Coronary artery (tissue), 2 donors: ENCODE measurements at regions not wholly inside any gene's neighbourhood (a gene's known extent, or its start where the extent isn't known, plus 50 kb on each side); places are given as distances from the start of the nearest gene placed in this dataset.
A peak's percentile ranks its signal among the peaks of the same experiment; 100 is the strongest.

Experiments used
- DNase-seq: peaks from one replicate; pipeline ENCODE4 v3.0.0-alpha.2; 2017; ENCODE audit warnings: low spot score
- H3K27ac ChIP-seq, 2 donors: fragments of 200-600 bp; sonication (generic); one replicate each; pipeline ENCODE4 v1.5.1; 2016 to 2019
- H3K4me3 ChIP-seq: fragments of 200-600 bp; sonication (generic); 2 replicates; pipeline ENCODE4 v1.5.1; 2016; ENCODE audit warnings: mild to moderate bottlenecking, moderate library complexity
- TF ChIP-seq, protein P1 (sequence below): fragments of 200-600 bp; sonication (generic); IDR thresholded peaks from one replicate; pipeline ENCODE4 v1.5.1; 2019; ENCODE audit warnings: antibody characterized with exemption

DNA sequence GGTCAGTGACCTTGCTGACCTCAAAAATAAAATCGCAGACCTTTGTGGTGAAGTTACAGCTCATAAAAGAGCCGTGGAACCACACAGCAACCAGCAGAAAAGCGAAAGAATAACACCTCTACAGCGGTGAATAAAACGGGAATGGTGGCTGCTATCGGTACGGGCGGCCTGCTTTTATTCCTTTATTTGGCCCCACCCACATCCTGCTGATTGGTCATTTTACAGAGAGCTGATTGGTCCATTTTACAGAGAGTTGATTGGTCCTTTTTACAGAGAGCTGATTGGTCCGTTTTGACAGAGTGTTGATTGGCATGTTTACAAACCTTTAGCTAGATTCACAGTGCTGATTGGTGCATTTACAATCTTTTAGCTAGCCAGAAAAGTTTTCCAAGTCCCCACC is 80.7 kb upstream of the ATP10A start:
- Histone ChIP-seq H3K27ac (no peak overlapping the region), H3K4me3 (no peak overlapping the region)
- DNase-seq = no peak
- TF ChIP-seq, protein P1, sequence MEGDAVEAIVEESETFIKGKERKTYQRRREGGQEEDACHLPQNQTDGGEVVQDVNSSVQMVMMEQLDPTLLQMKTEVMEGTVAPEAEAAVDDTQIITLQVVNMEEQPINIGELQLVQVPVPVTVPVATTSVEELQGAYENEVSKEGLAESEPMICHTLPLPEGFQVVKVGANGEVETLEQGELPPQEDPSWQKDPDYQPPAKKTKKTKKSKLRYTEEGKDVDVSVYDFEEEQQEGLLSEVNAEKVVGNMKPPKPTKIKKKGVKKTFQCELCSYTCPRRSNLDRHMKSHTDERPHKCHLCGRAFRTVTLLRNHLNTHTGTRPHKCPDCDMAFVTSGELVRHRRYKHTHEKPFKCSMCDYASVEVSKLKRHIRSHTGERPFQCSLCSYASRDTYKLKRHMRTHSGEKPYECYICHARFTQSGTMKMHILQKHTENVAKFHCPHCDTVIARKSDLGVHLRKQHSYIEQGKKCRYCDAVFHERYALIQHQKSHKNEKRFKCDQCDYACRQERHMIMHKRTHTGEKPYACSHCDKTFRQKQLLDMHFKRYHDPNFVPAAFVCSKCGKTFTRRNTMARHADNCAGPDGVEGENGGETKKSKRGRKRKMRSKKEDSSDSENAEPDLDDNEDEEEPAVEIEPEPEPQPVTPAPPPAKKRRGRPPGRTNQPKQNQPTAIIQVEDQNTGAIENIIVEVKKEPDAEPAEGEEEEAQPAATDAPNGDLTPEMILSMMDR = no peak

DNA sequence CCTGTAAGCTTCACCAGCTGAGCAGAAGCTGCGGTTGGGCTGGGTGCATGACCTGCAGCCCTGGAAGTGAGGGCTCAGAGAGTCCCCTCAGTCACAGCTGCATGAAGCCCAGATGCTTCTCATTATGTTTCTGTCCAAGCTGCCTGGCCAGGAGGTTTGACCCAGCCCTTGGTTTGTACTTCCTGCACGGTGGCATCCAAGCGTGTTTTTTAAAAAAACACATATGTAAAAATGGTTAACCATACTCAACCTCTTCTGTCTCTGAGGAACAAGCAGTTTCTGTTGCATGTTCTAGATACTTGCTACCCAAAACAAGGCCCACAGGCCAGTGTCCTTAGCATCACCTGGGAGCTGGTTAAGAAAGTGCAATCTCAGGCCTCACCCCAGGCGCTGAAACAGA is 76.0 kb upstream of the ATP10A start:
- H3K27ac ChIP-seq = no peak overlapping the region
- no peak for DNase-seq
- TF ChIP-seq, protein P1 = no peak
- H3K4me3 ChIP-seq = no peak overlapping the region

DNA sequence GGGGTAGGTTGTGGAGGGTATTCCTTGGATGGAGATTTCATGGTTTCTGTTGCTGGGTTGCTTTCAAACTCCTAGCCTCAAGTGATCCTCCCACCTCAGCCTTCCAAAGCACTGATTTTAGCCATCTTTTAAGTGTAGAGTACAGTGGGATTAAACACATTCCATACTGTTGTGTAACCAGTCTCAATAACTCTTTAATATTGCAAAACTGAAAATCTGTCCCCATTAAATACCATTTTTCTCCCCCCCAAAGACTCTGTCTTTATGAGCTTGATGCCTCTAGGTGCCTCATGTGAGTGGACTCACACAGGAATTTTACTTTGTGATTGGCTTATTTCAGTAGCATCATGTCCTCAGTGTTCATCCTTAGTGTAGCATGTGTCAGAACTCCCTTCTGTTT is 74.7 kb upstream of the ATP10A start:
- Histone ChIP-seq H3K4me3 (no peak overlapping the region), H3K27ac (no peak overlapping the region)
- TF ChIP-seq, protein P1 = no peak
- DNase-seq = no peak

DNA sequence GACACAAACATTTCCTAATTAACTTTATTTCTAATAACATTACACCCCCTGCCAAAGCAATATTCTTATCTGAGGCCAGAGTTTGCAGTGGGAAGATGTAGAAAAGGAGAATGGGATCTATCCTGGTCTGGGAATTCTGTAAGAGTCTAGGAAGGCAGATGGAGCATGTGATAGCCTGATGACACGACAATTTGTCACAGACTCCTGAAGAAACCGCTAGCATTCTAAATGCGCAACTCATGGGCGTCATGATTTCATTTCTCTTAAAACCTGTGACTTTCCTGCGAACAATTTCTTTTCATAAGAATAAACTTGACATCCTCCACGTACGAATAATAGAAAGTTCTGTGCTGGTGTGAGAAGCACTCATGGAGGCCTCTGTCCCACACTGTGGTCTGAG is 72.9 kb upstream of the ATP10A start:
- H3K4me3 ChIP-seq = no peak overlapping the region
- H3K27ac ChIP-seq = no peak overlapping the region
- TF ChIP-seq, protein P1 = no peak
- no peak for DNase-seq

DNA sequence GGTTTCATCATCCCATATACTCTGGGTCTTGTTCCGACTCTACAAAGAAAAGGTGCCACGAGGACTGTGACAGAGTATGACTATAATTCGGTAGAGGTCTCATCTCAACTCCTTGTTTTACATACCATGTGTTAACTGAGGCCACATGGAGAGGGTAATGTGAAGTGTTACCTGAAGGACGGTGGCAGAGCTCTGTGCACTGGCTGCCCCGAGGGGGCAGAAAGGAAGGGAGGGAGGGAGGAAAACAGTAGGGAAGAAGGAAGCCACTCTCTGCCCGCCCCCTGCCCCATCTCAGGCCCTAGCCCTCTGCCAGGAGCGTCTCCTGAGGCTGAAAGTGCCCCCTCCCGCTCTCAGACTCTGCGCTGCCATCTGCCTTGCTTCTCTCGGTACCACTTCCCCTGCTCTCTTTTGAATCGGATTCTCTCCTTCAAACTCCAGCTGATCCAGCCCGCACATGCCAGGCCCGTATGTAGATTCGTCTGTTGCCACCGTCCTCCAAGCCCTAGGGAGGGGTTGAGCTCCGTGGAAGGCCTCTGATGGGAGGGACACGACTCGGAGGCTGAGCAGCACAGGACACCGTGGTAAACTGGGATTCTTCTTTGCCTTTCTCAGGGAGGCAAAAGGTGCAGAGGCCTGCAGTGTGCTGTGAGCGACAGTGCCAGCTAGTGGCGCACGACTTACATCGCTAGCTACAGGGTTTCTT is 70.5 kb upstream of the ATP10A start:
- Histone ChIP-seq H3K4me3 (peak overlapping the region; percentile 65), H3K27ac (peak overlapping the region in 1 of 2 donors; percentile 17)
- TF ChIP-seq, protein P1 = peak; percentile 69
- peak; percentile 76 for DNase-seq

DNA sequence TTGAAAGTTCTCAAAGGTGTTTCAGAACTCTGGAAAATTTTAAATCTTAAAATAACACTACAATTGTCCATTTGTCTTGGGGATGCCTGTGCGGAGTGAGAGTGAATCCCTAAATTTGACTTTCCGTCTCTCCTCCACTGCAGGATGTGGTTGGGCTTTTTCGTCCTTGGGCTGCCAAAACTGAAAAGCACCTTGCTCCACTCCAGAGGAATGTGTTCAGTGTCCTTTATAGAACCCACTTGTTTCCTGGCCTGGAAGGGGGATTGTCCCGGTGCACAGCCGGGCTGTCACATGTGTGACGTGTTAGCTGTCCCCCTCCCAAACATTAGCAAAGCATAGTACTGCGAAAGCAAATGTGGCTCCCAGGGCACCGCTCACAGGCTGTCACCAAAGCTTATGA is 69.6 kb upstream of the ATP10A start:
- no peak for DNase-seq

GRCh38 chr15:25931851-25932250 is 68.7 kb upstream of the ATP10A start:
- no peak overlapping the region for H3K27ac ChIP-seq
- TF ChIP-seq, protein P1 = no peak
- no peak overlapping the region for H3K4me3 ChIP-seq
- DNase-seq = no peak

More for the DNA sequence above, 69.6 kb upstream of the ATP10A start:
- no peak overlapping the region for H3K27ac ChIP-seq
- TF ChIP-seq, protein P1 = no peak
- H3K4me3 ChIP-seq = no peak overlapping the region
